NCI-H446 treated with DMSO at 0.1 percent for 48 hours (cell line): ENCODE measurements at regions not wholly inside any gene's neighbourhood (a gene's known extent, or its start where the extent isn't known, plus 50 kb on each side); places are given as distances from the start of the nearest gene placed in this dataset.

Experiments used
- DNase-seq: peaks from one replicate; lab custom pipeline; 2025; lab: John Stamatoyannopoulos, UW

- DNase-seq = no peak
These were observed 1575.6 kb downstream of the NCAM2 start for GRCh38 chr21:22573834-22574233.

DNA sequence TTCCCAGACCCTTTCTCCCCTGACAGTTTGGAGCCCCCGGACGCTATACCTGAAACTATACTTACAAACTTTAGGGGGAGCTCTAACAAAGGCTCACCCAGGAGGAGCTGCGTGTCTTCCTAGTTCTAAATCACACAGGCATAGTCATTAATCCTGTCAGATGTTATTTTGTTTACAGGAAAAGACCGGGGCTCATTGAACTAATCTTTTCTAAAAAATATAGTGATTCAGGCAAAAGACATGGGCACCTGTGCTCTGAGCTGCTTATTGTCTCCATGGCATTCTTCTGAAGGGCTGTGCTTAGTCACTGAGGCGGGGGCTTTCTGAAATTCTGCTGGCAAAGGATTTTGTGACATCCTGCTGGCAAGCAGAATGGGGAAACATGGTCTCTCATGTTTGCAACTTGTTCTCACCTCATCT is 1577.0 kb downstream of the NCAM2 start:
- DNase-seq = peak; percentile 74

DNA sequence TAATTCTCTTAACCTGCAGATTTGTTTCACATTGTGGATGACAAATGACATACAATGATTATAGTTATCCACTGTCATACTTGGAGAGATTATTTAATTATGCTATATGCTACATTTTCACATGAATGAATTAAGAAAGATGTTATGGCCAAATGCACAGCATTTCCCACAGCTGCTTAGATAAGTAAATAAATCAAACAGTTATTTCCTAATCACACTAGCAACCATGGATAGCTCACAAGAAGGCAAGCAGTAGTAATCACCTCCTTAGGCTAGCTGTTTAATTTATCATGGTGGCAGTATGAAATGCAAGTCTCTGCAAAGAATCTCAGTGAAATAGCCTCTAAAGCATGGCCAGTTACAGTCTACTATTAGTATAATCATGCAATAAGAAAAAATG is 1581.5 kb downstream of the NCAM2 start:
- no peak for DNase-seq

- DNase-seq = no peak
These were observed 1583.8 kb downstream of the NCAM2 start for GRCh38 chr21:22582026-22582425.

DNA sequence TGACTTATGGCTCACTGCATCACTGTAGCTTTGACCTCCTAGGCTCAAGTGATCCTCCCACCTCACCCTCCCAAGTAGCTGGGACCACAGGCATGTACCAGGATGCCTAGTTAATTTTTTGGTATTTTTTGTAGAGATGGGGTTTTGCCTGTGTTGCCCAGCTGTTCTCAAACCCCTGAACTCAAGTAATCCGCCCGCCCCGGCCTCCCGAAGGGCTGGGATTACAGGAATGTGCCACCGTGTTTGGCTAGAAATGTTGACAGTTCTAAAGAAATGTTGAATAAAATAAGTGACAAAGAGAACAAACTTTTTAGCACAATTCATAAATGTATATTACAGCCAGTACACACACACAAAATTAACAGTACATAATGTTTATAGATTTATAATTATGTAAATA is 1586.1 kb downstream of the NCAM2 start:
- no peak for DNase-seq

DNA sequence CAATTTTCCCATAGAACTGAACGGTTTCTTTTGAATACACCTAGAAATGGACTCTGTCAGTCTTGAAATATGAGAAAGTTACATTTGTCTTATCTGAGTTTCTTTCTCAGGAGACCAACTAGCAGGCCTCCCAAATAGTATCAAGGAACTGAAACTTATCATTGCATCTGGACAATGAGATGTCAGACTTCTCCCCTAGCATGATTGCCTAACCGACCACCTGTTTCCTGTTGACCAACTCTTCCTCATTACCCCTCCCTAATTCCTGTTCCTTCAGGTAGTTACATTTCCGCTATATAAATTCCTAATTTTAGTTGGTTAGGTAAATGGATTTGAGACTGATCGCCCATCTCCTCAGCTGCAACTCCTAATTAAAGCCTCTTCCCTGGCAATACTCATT is 1587.3 kb downstream of the NCAM2 start:
- DNase-seq = no peak

DNA sequence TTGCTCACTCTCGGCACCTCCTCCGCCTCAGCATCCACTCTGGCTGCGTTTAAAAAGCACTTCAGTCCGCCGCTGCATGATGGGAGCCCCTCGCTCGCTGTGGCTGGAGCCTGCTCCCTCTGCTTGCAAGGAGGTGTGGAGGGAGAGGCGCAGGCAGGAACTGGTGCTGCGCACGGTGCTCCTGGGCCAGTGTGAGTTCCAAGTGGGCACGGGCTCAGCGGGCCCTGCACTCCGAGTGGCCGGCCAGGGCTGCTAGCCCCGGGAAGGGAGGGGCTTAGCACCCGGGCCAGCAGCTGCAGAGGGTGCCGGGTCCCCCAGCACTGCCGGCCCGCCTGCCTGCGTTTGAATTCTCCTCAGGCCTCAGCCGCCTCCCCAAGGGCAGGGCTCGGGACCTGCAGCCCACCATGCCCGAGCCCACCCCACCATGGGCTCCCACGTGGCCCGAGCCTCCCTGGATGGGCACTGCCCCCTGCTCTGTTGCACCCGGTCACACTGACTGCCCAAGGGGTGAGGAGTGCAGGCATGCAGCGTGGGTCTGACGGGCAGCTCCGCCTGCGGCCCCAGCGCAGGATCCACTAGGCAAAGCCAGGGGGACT is 1599.5 kb downstream of the NCAM2 start:
- no peak for DNase-seq

GRCh38 chr21:22609802-22610201 is 1611.6 kb downstream of the NCAM2 start:
- DNase-seq = no peak

DNA sequence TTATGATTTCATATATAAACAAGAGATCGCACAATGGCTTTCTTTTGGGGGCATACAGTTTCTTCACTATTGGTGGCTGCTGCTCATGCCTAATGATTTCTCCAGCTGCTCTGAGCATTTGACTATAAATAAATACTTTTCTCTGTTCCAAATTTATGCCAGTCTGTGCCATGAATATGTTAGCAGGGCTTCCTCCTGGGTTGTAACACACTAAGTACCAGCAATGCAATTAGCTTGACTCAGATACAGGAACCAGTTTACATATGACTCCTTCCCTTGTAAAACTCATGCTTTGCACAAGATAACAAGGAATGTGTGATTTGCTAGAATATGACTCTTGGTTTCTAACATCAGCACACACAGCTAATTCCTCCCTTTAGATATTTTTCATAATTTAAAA is 1629.7 kb downstream of the NCAM2 start:
- no peak for DNase-seq

GRCh38 chr21:22630953-22631465 is 1632.8 kb downstream of the NCAM2 start:
- no peak for DNase-seq

GRCh38 chr21:22632176-22632575 is 1634.0 kb downstream of the NCAM2 start:
- no peak for DNase-seq

GRCh38 chr21:22649246-22649645 is 1651.0 kb downstream of the NCAM2 start:
- no peak for DNase-seq

- DNase-seq = no peak
These were observed 1652.0 kb downstream of the NCAM2 start for GRCh38 chr21:22650226-22650625.

GRCh38 chr21:22657781-22658180 is 1659.6 kb downstream of the NCAM2 start:
- no peak for DNase-seq

GRCh38 chr21:22670148-22670547 is 1671.9 kb downstream of the NCAM2 start:
- no peak for DNase-seq

DNA sequence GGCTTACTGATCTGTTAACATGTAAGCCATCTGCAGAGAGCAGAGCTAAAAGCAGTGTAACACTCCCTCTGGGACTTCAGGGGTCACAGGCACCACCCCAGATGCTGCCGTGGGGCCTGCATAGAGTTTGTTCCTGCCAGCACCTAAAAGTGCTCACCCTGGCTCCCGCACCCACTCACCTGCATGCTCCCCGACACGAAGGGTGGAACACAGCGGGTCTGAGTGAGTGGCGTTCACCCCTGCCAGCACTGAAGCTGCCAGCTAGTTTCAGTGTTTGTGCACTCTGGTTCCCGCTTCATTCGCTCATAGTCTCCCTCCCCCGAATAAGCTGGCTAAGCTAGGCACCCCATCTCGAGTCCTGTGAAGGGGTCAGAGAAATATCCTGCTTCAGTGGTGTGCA is 1681.0 kb downstream of the NCAM2 start:
- DNase-seq = no peak

DNA sequence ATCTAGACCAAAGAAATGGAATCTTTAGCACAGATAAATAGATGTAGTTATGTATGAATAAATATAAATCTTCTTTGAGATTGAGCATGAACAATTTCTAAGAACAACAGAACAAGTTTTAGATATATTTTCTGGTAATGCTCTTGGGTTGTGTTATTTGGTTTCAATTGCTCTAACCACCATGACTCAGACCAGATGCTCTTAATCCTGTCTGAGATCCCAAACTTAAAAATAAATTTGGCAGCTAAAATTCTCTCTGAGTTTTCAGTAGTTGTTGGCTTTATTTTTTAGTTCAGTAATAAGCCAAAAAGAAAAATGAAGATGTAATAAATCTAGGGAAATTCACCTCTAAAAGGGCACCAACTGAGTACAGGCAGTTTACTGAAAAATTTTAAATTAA is 1693.4 kb downstream of the NCAM2 start:
- DNase-seq = no peak

GRCh38 chr21:22703521-22703920 is 1705.3 kb downstream of the NCAM2 start:
- DNase-seq = no peak

DNA sequence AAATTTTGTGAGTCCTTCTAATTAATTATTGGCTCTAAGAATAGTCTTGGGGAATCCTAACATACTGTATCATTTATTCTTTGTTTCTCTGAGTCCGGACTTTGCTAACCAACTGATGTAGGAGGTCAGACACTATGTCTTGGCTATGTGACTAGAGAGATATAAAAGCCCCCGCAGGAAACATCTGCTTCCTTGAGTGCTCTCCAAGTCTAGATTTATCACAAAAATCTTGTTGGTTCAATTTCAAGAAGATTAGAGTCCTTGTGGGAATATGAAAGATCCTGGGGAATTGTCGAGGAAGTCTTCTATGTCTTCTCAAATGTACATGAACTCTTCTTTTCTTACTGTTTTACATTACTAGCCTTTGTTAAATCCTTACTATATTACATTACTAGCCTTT is 1712.5 kb downstream of the NCAM2 start:
- DNase-seq = no peak

DNA sequence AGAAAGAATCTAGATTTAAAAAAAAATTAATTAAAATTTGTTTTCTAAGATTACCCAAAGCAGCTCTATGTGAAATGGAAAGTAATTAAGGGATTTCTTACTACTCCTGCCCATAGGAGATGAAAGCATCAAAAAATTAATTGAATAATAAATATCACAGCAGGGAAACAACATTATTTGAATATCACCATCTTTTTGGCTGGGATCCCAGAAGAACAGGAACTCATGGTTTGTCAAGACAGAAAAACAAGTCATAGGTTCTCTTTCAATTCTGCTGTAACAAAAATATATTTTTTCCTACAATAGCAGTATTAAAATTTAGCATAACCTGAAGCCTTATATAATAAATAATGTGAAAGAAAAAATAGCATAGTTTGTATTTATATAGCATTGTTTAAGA is 1713.4 kb downstream of the NCAM2 start:
- DNase-seq = peak; percentile 65

DNA sequence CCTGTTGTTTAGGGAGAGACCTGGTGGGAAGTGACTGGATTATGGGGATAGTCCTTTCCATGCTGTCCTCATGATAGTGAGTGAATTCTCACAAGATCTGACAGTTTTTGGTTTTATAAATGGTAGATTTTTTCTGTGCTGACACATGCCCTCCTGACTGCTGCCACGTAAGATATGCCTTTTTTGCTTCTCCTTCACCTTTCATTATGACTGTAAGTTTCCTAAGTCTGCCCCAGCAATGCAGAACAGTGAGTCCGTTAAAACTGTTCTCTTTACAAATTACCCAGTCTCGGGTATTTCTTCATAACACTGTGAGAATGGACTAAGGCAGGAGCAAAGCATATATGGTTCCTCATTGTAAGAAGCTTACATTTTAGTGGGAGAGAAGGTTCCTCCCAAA is 1727.2 kb downstream of the NCAM2 start:
- DNase-seq = no peak

DNA sequence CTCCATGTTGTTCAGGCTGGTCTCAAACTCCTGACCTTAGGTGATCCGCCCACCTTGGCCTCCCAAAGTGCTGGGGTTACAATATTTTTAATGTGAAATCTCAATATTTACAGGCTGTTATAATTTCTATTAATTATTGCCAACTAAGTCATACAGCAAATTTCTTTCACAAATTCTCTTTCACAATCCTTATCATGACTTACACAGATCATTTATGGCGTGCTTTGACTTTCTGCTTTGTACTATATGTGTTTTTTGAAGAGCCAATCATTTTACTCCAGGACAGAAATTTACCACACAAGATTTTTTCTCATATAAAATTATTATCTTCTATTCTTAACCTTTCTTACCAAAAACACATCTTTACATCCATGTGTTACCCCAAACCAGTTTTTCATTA is 1729.9 kb downstream of the NCAM2 start:
- no peak for DNase-seq

- DNase-seq = no peak
These were observed 1744.9 kb downstream of the NCAM2 start for GRCh38 chr21:22743085-22743484.

GRCh38 chr21:22754746-22755145 is 1756.5 kb downstream of the NCAM2 start:
- no peak for DNase-seq

DNA sequence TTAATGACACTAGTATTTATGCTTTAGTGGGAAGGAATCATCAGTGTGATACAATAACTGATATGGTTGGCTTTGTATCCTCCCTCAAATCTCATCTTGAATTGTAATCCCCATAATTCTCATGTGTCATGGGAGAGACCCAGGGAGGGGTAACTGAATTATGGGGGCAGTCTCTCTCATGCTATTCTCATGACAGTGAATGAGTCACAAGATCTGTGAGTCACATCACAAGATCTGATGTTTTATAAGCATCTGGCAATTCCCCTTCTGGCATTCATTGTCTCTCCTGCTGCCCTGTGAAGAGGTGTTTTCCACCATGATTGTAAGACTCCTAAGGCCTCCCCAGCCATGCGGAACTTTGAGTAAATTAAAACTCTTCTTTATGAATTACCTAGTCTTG is 1760.3 kb downstream of the NCAM2 start:
- no peak for DNase-seq
